ENCODE measurements at regions not wholly inside any gene's neighbourhood (a gene's known extent, or its start where the extent isn't known, plus 50 kb on each side); places are given as distances from the start of the nearest gene placed in this dataset.

- TF ChIP-seq POLR2AphosphoS5 (IDR thresholded peaks at IDR 0.05): no peak
- no peak for TF ChIP-seq POLR2A (IDR thresholded peaks at IDR 0.05)
Observed at GRCh38 chr21:17348357-17348756, 164.5 kb upstream of the CXADR start.

All from prostate gland (tissue), 1 donor.